ENCODE measurements at regions not wholly inside any gene's neighbourhood (a gene's known extent, or its start where the extent isn't known, plus 50 kb on each side); places are given as distances from the start of the nearest gene placed in this dataset.
"Not testable (repeated sequence)": the region's sequence is repeated elsewhere in the genome, so short reads cannot be mapped to it uniquely, and the experiment has no call there.

GRCh38 chr11:23797624-23798419 lies 699.0 kb upstream of the LUZP2 start:
- H3K4me3 ChIP-seq (ENCODE audit: low read depth, low read length), result no peak overlapping the region
- TF ChIP-seq CTCF (IDR thresholded peaks at IDR 0.05; ENCODE audit: insufficient read depth, low read depth, low read length, missing control alignments), result no peak
- DNase-seq (ENCODE audit: low read depth), result no peak

GRCh38 chr11:23834306-23834705 lies 662.5 kb upstream of the LUZP2 start:
- DNase-seq (ENCODE audit: low read depth); H3K4me3 ChIP-seq (ENCODE audit: low read depth, low read length): not testable (repeated sequence)

- TF ChIP-seq CTCF (IDR thresholded peaks at IDR 0.05; ENCODE audit: insufficient read depth, low read depth, low read length, missing control alignments), result no peak
- DNase-seq (ENCODE audit: low read depth), result no peak
- H3K4me3 ChIP-seq (ENCODE audit: low read depth, low read length), result no peak overlapping the region
These were observed 659.9 kb upstream of the LUZP2 start for GRCh38 chr11:23836981-23837380.

GRCh38 chr11:23840872-23841271 lies 656.0 kb upstream of the LUZP2 start:
- H3K4me3 ChIP-seq (ENCODE audit: low read depth, low read length), result no peak overlapping the region
- no peak for TF ChIP-seq CTCF (IDR thresholded peaks at IDR 0.05; ENCODE audit: insufficient read depth, low read depth, low read length, missing control alignments)
- no peak for DNase-seq (ENCODE audit: low read depth)

GRCh38 chr11:23846902-23847422 lies 649.9 kb upstream of the LUZP2 start:
- DNase-seq (ENCODE audit: low read depth), result peak; percentile 1
- no peak for TF ChIP-seq CTCF (IDR thresholded peaks at IDR 0.05; ENCODE audit: insufficient read depth, low read depth, low read length, missing control alignments)
- H3K4me3 ChIP-seq (ENCODE audit: low read depth, low read length), result no peak overlapping the region

- no peak for TF ChIP-seq CTCF (IDR thresholded peaks at IDR 0.05; ENCODE audit: insufficient read depth, low read depth, low read length, missing control alignments)
- no peak overlapping the region for H3K4me3 ChIP-seq (ENCODE audit: low read depth, low read length)
- no peak for DNase-seq (ENCODE audit: low read depth)
These were observed 645.6 kb upstream of the LUZP2 start for GRCh38 chr11:23851216-23851615.

GRCh38 chr11:23856654-23857053 lies 640.2 kb upstream of the LUZP2 start:
- TF ChIP-seq CTCF (IDR thresholded peaks at IDR 0.05; ENCODE audit: insufficient read depth, low read depth, low read length, missing control alignments), result no peak
- no peak overlapping the region for H3K4me3 ChIP-seq (ENCODE audit: low read depth, low read length)
- no peak for DNase-seq (ENCODE audit: low read depth)

All from GM12865 (cell line).